ENCODE measurements at regions not wholly inside any gene's neighbourhood (a gene's known extent, or its start where the extent isn't known, plus 50 kb on each side); places are given as distances from the start of the nearest gene placed in this dataset.

- no peak for TF ChIP-seq CTCF (IDR thresholded peaks at IDR 0.05)
- no peak for TF ChIP-seq POLR2A (IDR thresholded peaks at IDR 0.05)
These were observed 123.4 kb upstream of the MB21D2 start for GRCh38 chr3:193040836-193041672.
